Parathyroid adenoma (tissue), 2 donors: ENCODE measurements at regions not wholly inside any gene's neighbourhood (a gene's known extent, or its start where the extent isn't known, plus 50 kb on each side); places are given as distances from the start of the nearest gene placed in this dataset.

Experiments
- H2AFZ ChIP-seq: fragments of 300-600 bp; sonication (generic); one replicate; pipeline ENCODE4 v1.7.0; 2017; ENCODE audit warnings: antibody characterized with exemption, mild to moderate bottlenecking
- H3K27ac ChIP-seq: fragments of 300-600 bp; sonication (generic); one replicate; pipeline ENCODE4 v1.7.0; 2017
- H3K27me3 ChIP-seq: fragments of 300-600 bp; sonication (generic); one replicate; pipeline ENCODE4 v1.7.0; 2017; ENCODE audit warnings: low read length; ENCODE audit not compliant: control insufficient read depth, insufficient read depth
- H3K36me3 ChIP-seq: fragments of 300-600 bp; sonication (generic); one replicate; pipeline ENCODE4 v1.7.0; 2017; ENCODE audit warnings: low read length; ENCODE audit not compliant: control insufficient read depth, insufficient read depth
- H3K4me1 ChIP-seq: fragments of 300-600 bp; sonication (generic); one replicate; pipeline ENCODE4 v1.7.0; 2017; ENCODE audit warnings: control low read depth
- H3K4me2 ChIP-seq: fragments of 300-600 bp; sonication (generic); one replicate; pipeline ENCODE4 v1.7.0; 2017; ENCODE audit warnings: low read length
- H3K4me3 ChIP-seq: fragments of 300-600 bp; sonication (generic); one replicate; pipeline ENCODE4 v1.7.0; 2017; ENCODE audit warnings: low read depth, low read length
- H3K79me2 ChIP-seq: fragments of 300-600 bp; sonication (generic); one replicate; pipeline ENCODE4 v1.7.0; 2017; ENCODE audit warnings: control low read depth
- H3K9ac ChIP-seq: fragments of 300-600 bp; sonication (generic); one replicate; pipeline ENCODE4 v1.7.0; 2017; ENCODE audit warnings: mild to moderate bottlenecking
- H3K9me3 ChIP-seq: fragments of 300-600 bp; sonication (generic); one replicate; pipeline ENCODE4 v1.7.0; 2017; ENCODE audit warnings: low read length; ENCODE audit not compliant: control insufficient read depth
- CTCF ChIP-seq: fragments of 300-600 bp; sonication (generic); IDR thresholded peaks from one replicate; pipeline ENCODE4 v1.7.0; 2017; ENCODE audit warnings: antibody characterized with exemption, mild to moderate bottlenecking
- donor health status: primary hyperparathyroidism.

- no peak overlapping the region for H3K27ac ChIP-seq
- H3K9ac ChIP-seq = no peak overlapping the region
- no peak for TF ChIP-seq CTCF
- no peaks in the 10 kb centered on the region for H3K27me3 ChIP-seq
- H3K4me1 ChIP-seq = no peaks in the 10 kb centered on the region
- no peak overlapping the region for H3K4me3 ChIP-seq
- H3K9me3 ChIP-seq = peaks cover 2% of the 10 kb centered on the region
- H3K36me3 ChIP-seq = no peaks in the 10 kb centered on the region
- no peak overlapping the region for H3K4me2 ChIP-seq
- no peaks in the 10 kb centered on the region for H3K79me2 ChIP-seq
- no peak overlapping the region for H2AFZ ChIP-seq
These were observed 535.9 kb downstream of the TFEC start for GRCh38 chr7:115494529-115495147.

- no peak for TF ChIP-seq CTCF
- no peak overlapping the region for H3K4me2 ChIP-seq
- H3K27ac ChIP-seq = no peak overlapping the region
- H3K27me3 ChIP-seq = no peaks in the 10 kb centered on the region
- H3K36me3 ChIP-seq = no peaks in the 10 kb centered on the region
- H3K4me3 ChIP-seq = no peak overlapping the region
- H3K4me1 ChIP-seq = no peaks in the 10 kb centered on the region
- H3K9me3 ChIP-seq = peaks cover 2% of the 10 kb centered on the region
- H3K9ac ChIP-seq = no peak overlapping the region
- no peaks in the 10 kb centered on the region for H3K79me2 ChIP-seq
- no peak overlapping the region for H2AFZ ChIP-seq
These were observed 537.2 kb downstream of the TFEC start for GRCh38 chr7:115493381-115493780.

GRCh38 chr7:115491744-115492380 lies 538.7 kb downstream of the TFEC start:
- Histone ChIP-seq H3K79me2 (no peaks in the 10 kb centered on the region), H3K36me3 (no peaks in the 10 kb centered on the region), H3K4me3 (no peak overlapping the region), H3K9ac (no peak overlapping the region), H3K4me2 (no peak overlapping the region), H2AFZ (no peak overlapping the region), H3K27ac (no peak overlapping the region), H3K4me1 (no peaks in the 10 kb centered on the region), H3K9me3 (peaks cover 2% of the 10 kb centered on the region), H3K27me3 (no peaks in the 10 kb centered on the region)
- TF ChIP-seq CTCF = no peak

- TF ChIP-seq CTCF = no peak
- Histone ChIP-seq H3K9ac (no peak overlapping the region), H3K4me1 (no peaks in the 10 kb centered on the region), H3K36me3 (no peaks in the 10 kb centered on the region), H3K4me3 (no peak overlapping the region), H3K79me2 (no peaks in the 10 kb centered on the region), H3K27me3 (no peaks in the 10 kb centered on the region), H2AFZ (no peak overlapping the region), H3K4me2 (no peak overlapping the region), H3K9me3 (no peaks in the 10 kb centered on the region), H3K27ac (no peak overlapping the region)
These were observed 551.1 kb downstream of the TFEC start for GRCh38 chr7:115479448-115479847.

- H2AFZ ChIP-seq = no peak overlapping the region
- no peaks in the 10 kb centered on the region for H3K9me3 ChIP-seq
- TF ChIP-seq CTCF = no peak
- no peaks in the 10 kb centered on the region for H3K79me2 ChIP-seq
- H3K27me3 ChIP-seq = no peaks in the 10 kb centered on the region
- no peaks in the 10 kb centered on the region for H3K4me1 ChIP-seq
- H3K27ac ChIP-seq = no peak overlapping the region
- no peaks in the 10 kb centered on the region for H3K36me3 ChIP-seq
- H3K4me3 ChIP-seq = no peak overlapping the region
- H3K9ac ChIP-seq = no peak overlapping the region
- H3K4me2 ChIP-seq = no peak overlapping the region
These were observed 552.1 kb downstream of the TFEC start for GRCh38 chr7:115478426-115478825.
